ENCODE measurements at regions not wholly inside any gene's neighbourhood (a gene's known extent, or its start where the extent isn't known, plus 50 kb on each side); places are given as distances from the start of the nearest gene placed in this dataset.

- DNase-seq (ENCODE audit: low read depth, low spot score) (no peak), ATAC-seq (no peak)
- no peaks in the 10 kb centered on the region for H3K9me2 ChIP-seq (ENCODE audit: insufficient read depth)
- no peak overlapping the region for H3K27ac ChIP-seq (ENCODE audit: low read depth, low read length)
- no peak overlapping the region for H2AFZ ChIP-seq (ENCODE audit: low read depth, low read length, poor library complexity, severe bottlenecking)
- H3K4me1 ChIP-seq (ENCODE audit: control insufficient read depth in 1 of 2, insufficient read depth in 2 of 2, low read length in 2 of 2) = no peaks in the 10 kb centered on the region
- CTCF ChIA-PET = no interaction called here
- no peak overlapping the region for H3K4me2 ChIP-seq (ENCODE audit: low read length)
- no peaks in the 10 kb centered on the region for H3K9me3 ChIP-seq (ENCODE audit: control insufficient read depth in 1 of 2, insufficient read depth in 1 of 2, low read depth in 1 of 2, low read length in 2 of 2)
- RAD21 ChIA-PET (ENCODE audit: low non-redundant PET in 1 of 2, low total read pairs in 2 of 2, uncharacterized antibody in 2 of 2, unreplicated experiment in 2 of 2) = no interaction called here
- no peaks in the 10 kb centered on the region for H4K20me1 ChIP-seq (ENCODE audit: insufficient read depth)
- no peak overlapping the region for H3K4me3 ChIP-seq (replicated peaks in 1 of 2; ENCODE audit: low read depth in 1 of 2, low read length in 2 of 2)
- TF ChIP-seq EZH2 (IDR thresholded peaks at IDR 0.05) = no peak
- no peak for TF ChIP-seq YY1 (IDR thresholded peaks at IDR 0.05; ENCODE audit: extremely low read depth, insufficient replicate concordance, low read depth, low read length)
- no peak for TF ChIP-seq POLR2AphosphoS5 (IDR thresholded peaks at IDR 0.05; ENCODE audit: low read depth, low read length)
- no peak for TF ChIP-seq JUND (IDR thresholded peaks at IDR 0.05)
- no peak overlapping the region for H3K9ac ChIP-seq (ENCODE audit: low read length)
- H3K27me3 ChIP-seq (ENCODE audit: insufficient read depth, low read length) = peaks cover 11% of the 10 kb centered on the region
- intact Hi-C loops (cut with micrococcal nuclease) = no loop called here
- no peaks in the 10 kb centered on the region for H3K36me3 ChIP-seq (ENCODE audit: control insufficient read depth in 1 of 2, insufficient read depth in 2 of 2, low read length in 2 of 2)
- no peaks in the 10 kb centered on the region for H3K79me2 ChIP-seq (ENCODE audit: insufficient read depth, low read length)
- BruUV-seq (replicated peaks) = no TSS peak
- POLR2A ChIA-PET = no interaction called here
Measured at GRCh38 chr9:89796606-89797005, 191.8 kb downstream of the GADD45G start.

GRCh38 chr9:89797255-89797654, 192.4 kb downstream of the GADD45G start:
- ChIA-PET RAD21 (ENCODE audit: low non-redundant PET in 1 of 2, low total read pairs in 2 of 2, uncharacterized antibody in 2 of 2, unreplicated experiment in 2 of 2) (no interaction called here), CTCF (no interaction called here), POLR2A (no interaction called here)
- BruUV-seq (replicated peaks) = no TSS peak
- Histone ChIP-seq H2AFZ (ENCODE audit: low read depth, low read length, poor library complexity, severe bottlenecking) (no peak overlapping the region), H3K79me2 (ENCODE audit: insufficient read depth, low read length) (no peaks in the 10 kb centered on the region), H3K27ac (ENCODE audit: low read depth, low read length) (no peak overlapping the region), H3K4me3 (replicated peaks in 1 of 2; ENCODE audit: low read depth in 1 of 2, low read length in 2 of 2) (no peak overlapping the region), H3K4me1 (ENCODE audit: control insufficient read depth in 1 of 2, insufficient read depth in 2 of 2, low read length in 2 of 2) (no peaks in the 10 kb centered on the region), H3K36me3 (ENCODE audit: control insufficient read depth in 1 of 2, insufficient read depth in 2 of 2, low read length in 2 of 2) (no peaks in the 10 kb centered on the region), H4K20me1 (ENCODE audit: insufficient read depth) (no peaks in the 10 kb centered on the region), H3K9me2 (ENCODE audit: insufficient read depth) (no peaks in the 10 kb centered on the region), H3K9ac (ENCODE audit: low read length) (no peak overlapping the region), H3K9me3 (ENCODE audit: control insufficient read depth in 1 of 2, insufficient read depth in 1 of 2, low read depth in 1 of 2, low read length in 2 of 2) (no peaks in the 10 kb centered on the region), H3K27me3 (ENCODE audit: insufficient read depth, low read length) (peaks cover 16% of the 10 kb centered on the region), H3K4me2 (ENCODE audit: low read length) (no peak overlapping the region)
- ATAC-seq = no peak
- TF ChIP-seq CTCF (IDR thresholded peaks at IDR 0.05 in 2 of 3, conservative IDR thresholded peaks at IDR 0.05 in 1 of 3; ENCODE audit: borderline replicate concordance in 1 of 3, insufficient read depth in 1 of 3, low read depth in 2 of 3, low read length in 2 of 3) (no peak), JUND (IDR thresholded peaks at IDR 0.05) (no peak), EZH2phosphoT487 (IDR thresholded peaks at IDR 0.05; ENCODE audit: borderline replicate concordance) (no peak), CBX3 (IDR thresholded peaks at IDR 0.05; ENCODE audit: low read depth) (no peak), MAX (IDR thresholded peaks at IDR 0.05) (no peak)
- intact Hi-C loops (cut with micrococcal nuclease) = no loop called here
- no peak for DNase-seq (ENCODE audit: low read depth, low spot score)
